A204.1 (cell line): ENCODE measurements at regions not wholly inside any gene's neighbourhood (a gene's known extent, or its start where the extent isn't known, plus 50 kb on each side); places are given as distances from the start of the nearest gene placed in this dataset.
"Not testable (repeated sequence)": the region's sequence is repeated elsewhere in the genome, so short reads cannot be mapped to it uniquely, and the experiment has no call there.

Experiments
- FAIRE-seq: peaks from 2 replicates; lab custom pipeline; 2012; peaks lifted over from hg19 to GRCh38; lab: Jason Lieb, UNC

DNA sequence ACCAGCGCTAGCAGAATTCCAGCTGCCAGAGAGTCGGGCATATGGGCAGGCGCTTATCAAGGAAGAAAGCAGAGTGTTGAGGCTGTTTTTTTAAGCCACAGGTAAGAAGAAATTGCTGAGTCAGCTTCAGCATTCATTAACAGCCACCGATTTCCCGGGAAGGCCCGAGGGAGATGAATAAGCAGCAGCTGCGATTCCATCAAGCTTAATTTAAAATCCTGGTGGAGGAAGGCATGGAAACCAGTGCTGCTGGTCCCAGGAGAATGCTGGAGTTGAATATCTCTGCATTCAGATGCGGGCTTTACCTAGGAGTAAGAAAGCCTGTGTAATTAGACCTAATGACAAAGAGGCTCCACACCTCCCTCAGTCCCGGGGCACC lies 168.8 kb downstream of the BRD1 start:
- no peak for FAIRE-seq

DNA sequence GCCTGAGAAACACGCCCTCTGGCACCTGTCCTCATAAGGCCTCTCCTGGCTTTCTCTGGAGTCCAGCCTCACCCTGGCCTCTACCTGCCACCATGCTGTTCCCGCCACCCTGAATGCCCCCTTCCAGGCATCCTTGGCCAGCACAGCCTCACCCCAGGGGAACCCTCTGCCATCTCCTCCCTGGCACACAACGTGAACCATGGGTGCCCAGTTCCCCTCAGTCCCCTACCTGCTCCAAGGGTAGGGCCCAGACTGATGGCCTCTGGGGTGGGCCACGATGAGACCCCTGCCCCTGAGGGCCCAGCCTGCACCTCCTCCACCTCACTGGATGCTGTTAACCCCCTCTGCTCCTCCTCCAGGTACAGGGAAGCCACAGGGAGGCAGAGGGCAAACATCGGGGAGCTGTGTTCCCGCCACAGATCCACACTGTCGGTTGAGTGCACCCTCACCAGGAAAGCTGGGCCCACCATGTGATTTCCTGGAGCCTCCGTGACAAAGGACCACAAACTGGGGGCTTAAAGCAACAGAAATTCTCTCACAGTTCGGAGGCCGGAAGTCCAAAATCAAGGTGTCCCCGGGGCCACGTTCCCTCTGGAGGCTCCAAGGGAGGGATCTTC lies 169.6 kb downstream of the BRD1 start:
- no peak for FAIRE-seq

DNA sequence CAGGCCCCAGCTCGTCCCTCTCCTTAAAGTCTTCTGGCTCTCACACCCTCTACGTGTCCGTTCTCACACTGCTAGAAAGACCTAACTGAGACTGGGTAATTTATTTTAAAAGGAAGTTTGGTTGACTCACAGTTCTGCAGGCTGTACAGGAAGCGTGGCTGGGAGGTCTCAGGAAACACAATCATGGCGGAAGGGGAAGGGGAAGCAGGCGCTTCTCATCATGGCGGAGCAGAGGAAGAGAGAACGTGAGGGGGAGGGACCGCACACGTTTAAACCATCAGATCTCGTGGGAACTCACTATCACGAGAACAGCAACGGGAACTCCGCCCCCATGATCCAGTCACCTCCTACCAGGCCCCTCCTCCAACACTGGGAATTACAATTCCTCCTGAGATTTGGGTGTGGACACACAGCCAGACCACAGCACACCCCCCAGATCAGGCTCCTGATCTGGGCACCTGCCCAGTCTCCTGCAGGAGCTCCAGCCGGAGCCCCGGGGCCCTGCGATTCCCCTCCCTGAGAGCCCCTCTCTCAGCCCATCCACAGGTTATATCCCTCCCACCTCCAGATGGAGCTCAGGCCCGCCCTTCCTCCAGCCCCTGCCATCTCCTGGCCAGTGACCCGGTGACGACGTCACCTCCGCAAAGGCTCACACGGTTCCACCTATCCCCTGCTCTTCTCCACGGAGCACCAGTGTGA lies 170.2 kb downstream of the BRD1 start:
- FAIRE-seq = no peak

DNA sequence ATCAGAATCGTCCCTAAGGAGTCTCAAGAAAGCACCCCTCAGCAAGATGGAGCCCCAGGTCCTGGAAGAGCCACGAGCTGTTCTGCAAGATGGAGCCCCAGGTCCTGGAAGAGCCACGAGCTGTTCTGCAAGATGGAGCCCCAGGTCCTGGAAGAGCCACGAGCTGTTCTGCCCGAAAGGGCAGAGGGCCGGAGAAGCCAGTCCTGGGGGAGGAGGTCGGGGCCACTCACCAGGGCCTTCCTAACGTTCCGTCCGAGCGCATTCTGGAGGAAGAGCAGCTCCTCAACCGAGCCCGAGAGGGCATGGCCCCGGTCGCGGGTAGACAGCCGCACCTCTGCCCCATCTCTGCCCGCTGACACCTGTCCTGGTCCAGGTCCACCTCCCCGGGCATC lies 170.8 kb downstream of the BRD1 start:
- FAIRE-seq = not testable (repeated sequence)

DNA sequence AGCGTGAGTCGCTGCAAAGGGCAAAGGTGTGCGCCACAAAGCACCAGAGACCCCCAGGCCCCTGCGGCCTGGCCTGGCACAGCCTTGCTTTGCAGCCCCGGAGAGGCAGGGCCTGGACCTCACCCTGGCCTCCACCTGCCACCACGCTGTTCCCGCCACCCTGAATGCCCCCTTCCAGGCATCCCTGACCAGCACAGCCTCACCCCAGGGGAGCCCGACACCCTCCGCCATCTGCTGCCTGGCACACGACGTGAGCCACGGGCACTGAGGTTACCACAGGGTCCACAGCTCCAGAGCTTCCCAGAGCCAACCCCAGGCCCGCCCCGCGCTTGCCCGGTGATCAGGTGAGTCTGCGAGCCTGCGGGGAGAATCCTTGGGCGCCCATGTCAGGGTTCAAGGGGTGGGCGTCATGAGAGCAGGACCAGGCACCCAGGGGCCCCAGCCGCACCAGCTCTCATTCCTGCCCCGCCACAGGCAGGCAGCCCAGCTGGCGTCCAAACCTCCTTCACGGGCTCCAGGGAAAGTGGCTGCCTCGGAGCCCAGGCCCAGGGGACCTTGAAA lies 171.3 kb downstream of the BRD1 start:
- FAIRE-seq = no peak

DNA sequence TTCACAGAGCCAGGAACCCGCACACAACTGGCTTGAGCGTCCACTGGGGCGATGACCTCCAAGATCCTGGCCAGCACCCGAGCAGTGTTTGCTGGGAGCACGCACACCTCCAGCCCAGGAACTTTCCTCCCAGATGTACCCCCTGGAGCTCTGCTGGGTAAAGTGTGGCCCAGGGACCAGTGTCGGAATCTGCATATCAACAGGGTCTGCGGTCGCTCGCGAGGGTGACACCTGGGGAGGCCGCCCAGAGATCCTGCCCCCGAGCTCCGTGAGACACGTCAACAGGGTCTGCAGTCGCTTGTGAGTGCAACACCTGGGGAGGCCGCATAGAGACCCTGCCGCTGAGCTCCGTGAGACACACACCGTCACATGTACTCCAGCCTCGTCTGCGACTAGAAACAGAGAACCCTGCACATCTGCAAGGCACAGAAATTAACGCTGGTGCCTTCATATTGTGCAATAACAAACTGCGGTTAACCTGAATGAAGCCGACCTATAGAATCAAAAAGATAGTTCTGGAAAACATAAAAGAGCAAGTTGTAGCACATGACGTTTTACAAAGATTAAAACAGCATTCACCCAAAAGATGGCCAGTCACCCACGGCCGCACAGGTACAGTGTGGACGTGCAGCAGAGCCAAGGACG lies 172.4 kb downstream of the BRD1 start:
- no peak for FAIRE-seq

DNA sequence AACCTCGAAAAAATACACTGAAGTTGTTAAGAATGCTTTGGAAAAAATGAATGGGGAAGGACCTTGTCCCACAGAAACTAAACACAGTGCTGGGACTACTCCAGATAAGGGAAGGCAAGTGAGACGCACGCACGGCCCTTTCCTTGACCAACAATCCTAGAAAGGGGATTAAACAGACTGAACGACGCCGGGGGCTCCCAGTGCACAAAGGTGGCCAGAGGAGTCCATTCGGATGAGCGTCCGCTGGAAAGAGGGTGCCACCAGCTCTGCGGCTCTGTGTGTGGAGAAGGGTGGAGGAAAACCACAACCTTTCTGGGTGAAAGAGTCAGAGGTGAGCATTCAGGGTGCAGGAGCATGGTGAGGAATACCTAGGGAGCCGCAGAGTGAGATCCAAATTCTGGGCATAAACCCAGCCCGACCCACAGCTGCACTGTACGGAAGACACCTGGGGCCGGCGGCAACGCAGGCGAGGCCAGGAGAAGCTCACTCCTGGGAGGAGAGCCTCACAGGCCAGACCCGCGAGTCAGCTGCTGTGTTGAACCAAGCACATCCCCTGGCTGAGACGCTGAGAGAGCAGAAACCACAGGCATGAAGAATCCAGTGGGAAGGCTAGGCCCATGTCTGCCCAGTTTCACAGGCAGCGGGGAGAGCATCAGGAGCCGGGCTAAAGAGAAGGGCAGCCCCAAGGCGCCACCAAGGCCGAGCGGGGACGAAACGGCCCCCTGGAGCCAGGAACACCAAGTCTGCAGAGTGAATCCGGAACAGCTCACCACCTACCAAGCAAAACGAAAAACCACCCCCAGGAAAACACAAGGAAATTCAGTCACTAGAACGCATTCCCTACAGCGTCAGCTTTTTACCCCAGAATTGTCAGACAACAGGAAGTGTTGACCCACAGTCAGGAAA lies 177.1 kb downstream of the BRD1 start:
- no peak for FAIRE-seq

DNA sequence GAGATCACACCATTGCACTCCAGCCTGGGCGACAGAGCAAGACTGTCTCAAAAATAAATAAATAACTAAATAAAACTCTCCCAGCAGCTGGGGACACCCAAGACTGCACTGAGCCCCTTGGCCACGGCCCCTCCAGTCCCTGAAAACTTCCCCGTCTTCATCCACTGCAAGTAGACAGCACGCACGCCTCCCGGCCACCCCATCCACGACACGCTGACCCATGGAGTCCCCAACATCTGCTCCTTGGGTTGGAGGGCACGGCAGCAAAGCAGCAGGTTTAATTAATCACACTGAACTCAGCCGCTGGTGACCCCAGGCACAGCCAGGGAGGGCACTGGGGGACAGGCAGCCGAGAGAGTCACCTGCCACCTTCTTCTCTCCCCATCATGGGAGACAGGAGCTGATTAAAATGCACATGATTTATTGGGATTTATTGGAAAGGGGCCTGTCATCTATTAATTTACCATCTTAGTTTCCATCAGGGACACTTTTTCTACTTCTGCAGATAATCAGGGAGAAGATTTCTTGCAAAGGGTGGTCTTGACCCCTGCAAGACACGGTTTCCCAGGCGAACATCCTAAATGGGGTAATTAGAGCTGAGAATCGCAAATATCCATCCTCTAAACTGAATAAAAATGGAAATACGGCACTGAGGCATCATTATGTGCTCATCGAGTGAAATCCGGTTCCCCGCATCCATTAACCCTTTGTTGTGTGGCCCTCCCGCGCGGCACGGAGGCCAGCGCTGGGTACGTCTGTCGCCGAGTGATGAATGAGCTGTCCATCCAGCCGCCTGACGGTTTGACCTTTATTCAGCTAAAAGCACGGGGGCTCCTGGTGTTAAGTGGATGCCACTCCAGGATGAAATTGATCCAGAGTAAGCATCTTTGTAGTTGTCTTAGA lies 178.3 kb downstream of the BRD1 start:
- FAIRE-seq = no peak

DNA sequence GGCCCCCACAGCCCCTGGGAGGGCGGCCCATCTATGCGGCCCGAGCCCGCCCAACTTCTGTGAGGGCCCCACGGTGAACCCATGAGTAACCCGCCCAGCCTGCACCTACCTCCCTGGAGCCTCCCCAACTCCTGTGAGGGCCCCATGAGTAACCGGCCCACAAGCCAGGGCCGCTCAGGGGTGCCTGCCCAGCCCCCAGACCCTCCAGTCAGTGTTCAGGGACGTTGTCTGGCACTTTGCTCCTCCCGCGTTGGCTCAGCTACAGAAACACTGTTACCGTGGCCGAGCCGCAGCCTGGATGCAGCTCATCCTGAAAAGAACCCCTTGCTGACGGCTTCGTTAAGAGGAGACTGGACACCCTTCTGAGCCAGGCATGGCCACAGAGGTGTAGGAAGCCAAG lies 179.6 kb downstream of the BRD1 start:
- no peak for FAIRE-seq

DNA sequence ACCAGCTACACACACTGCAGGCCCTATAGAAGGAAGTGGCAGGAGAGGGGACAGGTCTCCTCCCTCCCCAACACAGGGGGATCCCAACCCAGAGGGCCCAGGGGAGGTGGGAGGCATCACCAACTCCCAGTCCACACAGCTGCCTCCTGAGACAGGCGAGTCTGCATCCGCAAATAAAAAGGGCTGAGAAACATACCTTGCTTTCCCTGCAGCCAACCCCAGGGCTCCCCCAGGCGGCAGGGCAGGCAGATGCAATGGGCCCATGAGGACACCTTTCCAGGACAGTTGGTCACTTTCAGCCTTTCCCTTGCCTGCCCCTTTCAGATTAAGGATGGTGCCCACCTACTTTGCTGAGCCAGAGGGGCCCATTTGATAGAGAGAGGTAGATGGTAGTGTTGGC lies 180.0 kb downstream of the BRD1 start:
- FAIRE-seq = no peak

DNA sequence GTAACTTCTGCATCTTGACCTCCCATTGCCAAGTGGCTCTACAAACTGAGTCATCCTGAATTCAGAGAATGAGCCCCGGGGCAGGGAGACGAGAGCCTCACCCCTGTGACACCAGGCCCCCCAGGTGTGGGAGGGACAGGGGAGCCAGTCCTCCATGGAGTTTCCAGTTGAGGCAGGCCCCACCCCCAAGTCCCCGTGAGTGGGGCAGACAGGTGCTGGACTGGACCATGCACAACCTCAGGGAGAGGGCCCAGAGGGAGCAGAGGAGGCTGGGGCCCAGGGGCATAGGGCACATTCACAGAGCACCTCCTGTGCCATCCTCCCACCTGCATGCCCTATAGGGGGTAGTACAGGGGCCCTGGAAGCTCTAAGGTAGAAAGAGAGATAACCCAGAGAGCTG lies 180.8 kb downstream of the BRD1 start:
- FAIRE-seq = no peak

DNA sequence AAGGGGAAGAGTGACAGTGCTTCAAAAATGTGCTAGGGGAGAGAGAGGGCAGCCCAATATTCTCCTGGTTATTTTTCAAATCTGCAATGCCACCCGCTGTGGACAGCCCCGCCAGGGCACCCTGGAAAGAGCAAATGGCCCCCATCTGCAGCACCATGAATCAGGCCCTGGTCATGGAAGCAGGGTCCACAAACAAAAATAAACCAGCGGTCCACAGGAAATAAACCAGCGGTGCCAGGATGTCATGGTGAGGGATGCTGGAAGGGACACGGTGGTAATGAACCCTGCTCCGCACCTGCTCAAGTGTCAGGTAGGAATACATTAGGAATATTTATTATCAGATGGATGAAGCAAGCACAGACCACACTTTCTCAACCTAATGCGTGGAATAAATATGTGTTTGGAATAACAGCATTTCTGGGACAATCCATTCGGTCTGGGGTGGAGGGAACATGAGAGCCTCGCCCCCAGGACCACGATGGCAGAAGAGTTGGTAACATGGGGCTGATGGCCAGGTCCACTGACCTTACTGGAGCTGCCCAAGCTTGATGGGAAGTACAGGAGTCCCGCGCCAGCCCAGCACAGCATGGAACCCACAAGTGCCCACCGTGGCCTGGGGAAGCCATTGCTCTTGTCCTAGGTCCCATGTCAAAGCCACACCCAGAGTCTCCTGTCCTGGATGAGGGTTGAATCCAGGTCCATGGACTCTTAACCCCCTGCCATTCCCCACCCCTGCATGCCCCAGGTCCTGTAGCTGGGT lies 181.7 kb downstream of the BRD1 start:
- FAIRE-seq = no peak

DNA sequence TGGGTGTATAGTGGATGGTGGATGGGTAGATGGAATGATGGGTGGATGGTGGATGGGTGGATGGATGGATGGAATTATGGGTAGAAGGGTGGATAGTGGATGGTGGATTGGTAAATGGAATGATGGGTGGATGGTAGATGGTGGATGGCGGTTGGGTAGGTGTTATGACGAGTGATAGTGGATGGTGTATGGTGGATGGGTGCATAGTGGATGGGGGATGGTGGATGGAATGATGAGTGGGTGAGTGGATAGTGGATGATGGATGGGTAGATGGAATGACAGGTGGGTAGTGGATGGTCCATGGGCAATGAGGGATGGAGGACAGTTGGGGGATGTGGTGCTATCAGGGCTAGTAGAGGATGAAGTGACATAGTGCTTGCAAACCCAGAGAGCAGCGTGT lies 182.4 kb downstream of the BRD1 start:
- FAIRE-seq = no peak

DNA sequence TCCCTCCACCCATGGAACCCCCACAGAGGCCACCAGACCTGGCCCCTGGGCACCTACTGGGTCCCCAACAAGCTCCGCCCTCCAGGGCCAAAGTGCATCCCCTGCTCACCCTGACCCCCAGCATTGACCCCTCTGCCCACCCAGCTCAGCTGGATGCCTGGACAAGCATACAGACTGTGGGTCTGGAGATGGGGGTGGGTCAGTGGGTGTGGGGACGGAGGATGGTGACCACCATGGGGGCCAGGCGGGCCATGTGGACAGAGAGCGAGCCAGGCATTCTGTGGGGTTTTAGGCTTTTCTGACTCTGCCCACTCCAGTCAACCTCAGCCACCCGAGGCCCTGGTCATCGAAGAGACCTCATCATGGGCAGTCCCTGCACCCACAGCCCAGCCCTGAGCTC lies 183.7 kb downstream of the BRD1 start:
- FAIRE-seq = no peak

DNA sequence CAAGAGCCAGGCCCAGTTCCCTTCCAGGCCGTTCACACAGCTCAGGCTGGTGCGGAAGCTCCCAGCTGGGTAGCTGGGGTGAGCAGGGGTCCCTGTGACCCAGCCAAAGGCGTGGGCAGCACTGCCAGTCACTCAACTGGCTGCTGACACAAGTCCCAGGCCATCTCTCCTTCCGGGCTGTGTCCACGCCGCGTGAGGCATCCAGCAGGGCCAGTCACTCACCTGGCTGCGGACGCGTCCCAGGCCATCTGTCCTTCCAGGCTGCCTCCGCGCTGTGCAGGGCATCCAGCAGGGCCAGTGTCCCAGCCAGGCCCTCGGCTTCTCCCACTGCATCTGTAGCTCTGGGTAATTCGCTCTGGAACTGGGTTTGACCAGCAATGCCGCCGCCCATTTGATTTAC lies 184.2 kb downstream of the BRD1 start:
- no peak for FAIRE-seq

DNA sequence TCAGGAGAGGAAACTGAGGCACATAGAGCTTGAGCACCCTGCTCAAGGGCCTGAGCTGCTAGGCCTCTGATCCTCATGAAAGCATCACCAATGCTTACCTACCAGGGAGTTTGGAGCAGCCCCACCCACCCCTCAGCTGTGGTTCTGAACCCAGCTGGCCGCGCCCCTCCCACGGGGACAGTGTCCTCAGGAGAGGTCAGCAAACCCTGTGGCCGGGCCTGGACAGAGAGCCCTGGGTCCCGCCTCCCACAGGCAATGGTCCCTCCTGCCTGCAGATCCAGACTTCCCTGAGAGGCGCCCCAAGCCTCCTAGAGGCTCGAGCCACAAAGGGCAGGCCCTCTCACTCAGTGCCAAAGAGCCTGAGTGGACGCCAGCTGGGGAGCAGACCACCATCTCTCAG lies 184.9 kb downstream of the BRD1 start:
- no peak for FAIRE-seq

DNA sequence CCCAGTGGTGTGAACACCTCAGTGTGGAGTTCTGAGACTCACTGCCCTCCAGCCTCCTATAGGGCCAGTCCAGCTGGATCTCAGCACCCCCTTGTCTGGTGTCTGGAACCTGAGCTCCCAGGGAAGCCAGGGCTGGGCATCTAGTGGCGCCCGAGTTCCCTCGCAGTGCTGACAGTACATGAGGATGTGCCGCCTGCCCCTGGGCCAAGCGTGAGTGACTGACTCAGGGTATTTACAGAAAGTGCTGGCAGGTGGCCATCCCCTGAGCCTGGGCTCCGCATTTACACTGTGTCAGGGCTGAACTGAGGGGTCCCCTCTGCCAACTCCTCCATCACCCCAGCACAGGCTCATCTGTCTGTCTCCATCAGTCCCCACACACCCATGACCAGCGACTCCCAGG lies 185.3 kb downstream of the BRD1 start:
- FAIRE-seq = no peak

DNA sequence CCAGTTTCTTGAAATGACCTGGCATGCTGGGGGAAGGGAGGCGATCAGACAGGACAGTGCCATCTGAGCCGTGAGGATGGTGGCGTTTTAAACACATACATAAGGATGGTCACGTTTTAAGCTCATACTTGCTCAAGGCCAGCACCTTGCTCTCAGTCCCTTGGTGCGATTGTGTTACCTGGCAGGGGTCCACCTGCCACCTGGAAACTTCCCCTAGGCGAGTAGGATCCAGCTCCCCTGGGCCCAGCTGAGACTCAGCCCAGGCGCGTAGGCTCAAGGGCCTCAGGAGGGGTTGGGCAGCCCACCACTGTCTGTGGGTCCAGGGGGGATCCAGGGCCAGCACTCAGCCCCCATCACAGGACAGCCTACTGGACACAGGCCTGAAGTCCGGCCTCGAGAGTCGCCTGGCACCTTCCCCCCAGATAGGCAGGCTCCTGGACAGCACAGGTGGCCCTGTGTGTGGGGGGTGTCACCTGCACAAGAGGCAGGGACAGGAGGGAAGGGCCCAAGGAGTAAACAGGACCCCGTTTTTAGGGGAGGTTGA lies 185.8 kb downstream of the BRD1 start:
- FAIRE-seq = no peak

DNA sequence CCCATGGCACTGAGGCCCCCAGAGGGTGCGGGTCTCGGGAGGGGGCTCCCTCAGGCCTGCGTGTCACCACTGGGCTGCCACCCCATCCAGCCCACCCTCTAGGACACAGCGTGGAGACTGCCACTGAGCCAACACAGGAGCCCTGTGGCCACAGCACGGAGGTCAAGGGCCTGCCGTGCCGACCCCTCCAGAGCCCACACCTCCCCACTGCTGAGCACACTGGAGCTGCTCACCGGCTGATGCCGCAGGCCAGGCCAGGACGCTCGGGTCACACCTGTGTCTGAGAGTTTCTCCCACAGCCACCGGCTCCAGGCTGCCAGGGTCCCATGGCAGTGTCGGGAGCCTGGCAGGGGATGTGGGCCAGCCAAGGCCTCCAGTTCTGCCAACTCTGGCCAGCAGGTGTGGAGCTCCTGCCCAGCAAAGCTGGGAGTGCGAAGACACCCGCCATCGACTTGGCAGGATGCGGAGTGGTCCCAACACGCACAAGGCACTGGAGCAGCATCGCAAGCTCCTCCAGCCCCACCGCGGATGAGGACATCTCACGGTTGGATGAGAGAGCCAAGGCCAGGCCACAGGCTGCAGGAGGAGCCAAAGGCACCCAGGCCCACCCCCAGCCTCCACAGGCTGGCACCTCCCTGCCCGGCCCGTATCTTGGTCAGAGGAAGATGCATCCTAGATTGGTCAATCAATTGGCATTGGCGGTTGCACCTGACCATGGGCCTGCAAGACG lies 187.1 kb downstream of the BRD1 start:
- no peak for FAIRE-seq

DNA sequence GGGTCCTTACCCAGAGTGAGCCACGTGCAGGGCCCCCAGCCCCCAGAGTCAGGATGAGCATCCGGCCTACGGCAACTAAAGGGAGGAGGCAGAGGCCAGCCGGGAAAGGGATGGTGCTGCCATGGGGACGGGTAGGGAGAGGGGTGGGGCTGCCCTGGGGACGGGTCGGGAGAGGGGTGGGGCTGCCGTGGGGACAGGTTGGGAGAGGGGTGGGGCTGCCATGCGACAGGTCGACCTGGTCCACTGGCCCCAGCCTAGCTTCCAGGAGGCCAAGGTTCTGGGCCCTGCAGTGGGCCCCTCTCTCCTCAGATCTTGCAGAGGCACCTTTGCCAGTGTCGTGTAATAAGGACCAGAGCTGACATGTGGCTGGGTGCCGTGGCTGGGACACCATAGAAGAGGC lies 187.7 kb downstream of the BRD1 start:
- no peak for FAIRE-seq
